Transverse colon (tissue), 4 donors: ENCODE measurements at regions not wholly inside any gene's neighbourhood (a gene's known extent, or its start where the extent isn't known, plus 50 kb on each side); places are given as distances from the start of the nearest gene placed in this dataset.

Experiments used
- DNase-seq: peaks from one replicate; pipeline ENCODE4 v3.0.0-alpha.2; 2019
- H3K27ac ChIP-seq, 4 donors: fragments of 200-600 bp; sonication (generic); 2 replicates each; pipeline ENCODE4 v1.5.1; 2016 to 2018; ENCODE audit warnings: inconsistent platforms in 4 of 4
- H3K27me3 ChIP-seq: fragments of 200-600 bp; sonication (generic); 2 replicates; pipeline ENCODE4 v1.5.1; 2017; ENCODE audit warnings: inconsistent platforms
- H3K36me3 ChIP-seq, 4 donors: fragments of 200-600 bp; sonication (generic); 2 replicates each; pipeline ENCODE4 v1.5.1; 2017 to 2019; ENCODE audit warnings: inconsistent platforms in 4 of 4
- H3K4me1 ChIP-seq, 4 donors: fragments of 200-600 bp; sonication (generic); 2 replicates each; pipeline ENCODE4 v1.5.1; 2017 to 2020; ENCODE audit warnings: inconsistent platforms in 4 of 4
- H3K4me3 ChIP-seq, 4 donors: fragments of 200-600 bp; sonication (generic); 1 replicate in 1 of 4; 2 replicates in 3 of 4; pipeline versions ENCODE4 v1.5.1 to v1.6.1; 2017 to 2019; ENCODE audit warnings: inconsistent platforms in 4 of 4
- H3K9me3 ChIP-seq, 2 donors: fragments of 200-600 bp; sonication (generic); 2 replicates each; pipeline ENCODE4 v1.5.1; 2017 to 2019; ENCODE audit warnings: inconsistent platforms in 2 of 2
- EP300 ChIP-seq: sonication (generic); formaldehyde crosslinking; IDR thresholded peaks from one replicate; pipeline ENCODE4 v1.6.1; 2017; ENCODE audit warnings: antibody characterized with exemption, low read depth
- POLR2A ChIP-seq: fragments of 450-650 bp; IDR thresholded peaks from one replicate; pipeline ENCODE4 v1.6.1; 2016; ENCODE audit warnings: antibody characterized with exemption, mild to moderate bottlenecking, moderate library complexity
- POLR2AphosphoS5 ChIP-seq, 3 donors: sonication (generic); formaldehyde crosslinking; IDR thresholded peaks; one replicate each; pipeline ENCODE4 v1.6.1; 2016; ENCODE audit warnings: antibody characterized with exemption in 3 of 3
- WGBS, 2 donors: methylation state at CpG; one replicate each; pipeline ENCODE4 v1.1.5; 2018; ENCODE audit warnings: low coverage in 1 of 2; 5-methylcytosine and 5-hydroxymethylcytosine counted together
- in situ Hi-C, 4 donors: fragments of 200-750 bp; cut with MboI; loops; one replicate each; pipeline versions ENCODE4 v1.15.0 to v1.15.1; 2017; ENCODE audit warnings: low sequenced_read_pairs in 3 of 4, low pct_ligation_motif_present in 1 of 4, low pct_unique_long_range_greater_than_20kb in 1 of 4
- intact Hi-C: fragments of 100-400 bp; cut with DNase I; formaldehyde crosslinking; loops from one replicate; pipeline ENCODE4 v1.15.1; 2023; ENCODE audit warnings: low total_unique reads
- TF ChIP-seq, protein P1 (sequence below), 5 experiments: fragments of 200-600 bp in 3 of 5; fragments of 450-650 bp in 2 of 5; sonication (generic) in 3 of 5; IDR thresholded peaks; 1 replicate in 2 of 5; 2 replicates in 3 of 5; pipeline ENCODE4 v1.5.1; 2016 to 2017; ENCODE audit warnings: antibody characterized with exemption in 5 of 5, inconsistent platforms in 3 of 5, mild to moderate bottlenecking in 2 of 5, moderate library complexity in 1 of 5

DNA sequence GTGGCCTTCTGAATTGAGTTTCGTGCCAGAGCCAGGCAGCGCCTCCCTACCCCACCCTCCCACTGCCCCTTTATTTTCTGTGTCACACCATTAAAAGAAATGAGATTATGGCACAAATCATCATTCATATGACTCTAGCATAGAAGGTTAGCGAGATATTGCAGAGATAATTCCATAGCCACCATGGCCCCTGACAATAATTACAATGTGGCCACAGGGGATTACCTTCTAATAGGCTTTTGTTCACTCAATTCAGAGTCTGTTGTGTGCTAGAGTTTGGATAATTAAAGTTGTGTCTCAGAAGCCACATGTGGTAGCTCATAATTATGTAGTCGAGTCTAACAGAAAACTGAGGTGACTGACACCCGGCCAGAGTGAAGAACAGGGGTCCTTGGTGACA lies 428.1 kb downstream of the ARHGEF28 start:
- no peak for TF ChIP-seq EP300
- no peaks in the 10 kb centered on the region for H3K36me3 ChIP-seq
- intact Hi-C loops: no loop called here
- H3K27ac ChIP-seq: no peak overlapping the region
- H3K4me3 ChIP-seq: no peak overlapping the region
- no peaks in the 10 kb centered on the region for H3K4me1 ChIP-seq
- in situ Hi-C loops: loop anchor here in 1 of 4 donors (25.0 kb wide), 1 partner anchor 583 kb away; the partner anchor contains the start of gene ENC1
- no peaks in the 10 kb centered on the region for H3K27me3 ChIP-seq
- no peak for DNase-seq
- H3K9me3 ChIP-seq: no peaks in the 10 kb centered on the region
- 40 to 87% methylated on average over 1 to 5 of the region's 5 CpGs for WGBS, 2 donors

DNA sequence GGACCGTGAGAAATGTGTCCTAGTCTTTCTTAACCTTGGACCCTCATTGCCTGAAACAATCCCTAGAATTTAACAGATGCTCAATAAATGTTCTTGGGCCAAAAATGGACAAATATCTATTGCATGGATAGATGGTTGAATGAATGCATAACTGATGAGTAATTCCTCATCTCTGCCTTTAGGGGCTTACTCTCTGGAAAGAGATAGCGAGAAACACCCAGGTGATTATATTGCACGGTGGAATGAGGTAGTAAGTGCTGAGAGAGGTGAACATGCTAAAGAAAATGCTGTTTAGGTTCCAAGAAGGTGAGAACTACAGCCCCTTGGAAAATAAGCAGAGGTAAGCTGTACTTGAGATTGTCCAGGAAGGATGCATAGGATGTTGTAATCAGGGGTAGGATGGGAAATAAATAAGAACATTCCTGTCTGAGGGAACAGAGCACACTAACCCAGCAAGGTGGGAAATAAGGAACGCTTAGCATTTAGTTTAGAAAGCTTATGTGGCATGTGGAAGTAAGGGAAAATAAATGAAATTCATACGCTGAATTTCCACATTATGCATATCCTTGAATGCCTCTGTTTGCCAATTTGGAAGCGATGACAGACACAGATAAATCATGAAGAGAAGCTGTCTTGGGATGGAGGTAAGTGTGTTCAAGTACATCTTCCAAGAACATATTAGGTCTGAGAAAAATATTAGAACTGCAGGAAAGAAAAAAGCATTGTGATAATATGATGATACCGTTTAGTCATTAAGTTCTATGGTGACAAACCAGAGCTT lies 426.6 kb downstream of the ARHGEF28 start:
- no peak for TF ChIP-seq POLR2AphosphoS5 (IDR thresholded peaks at IDR 0.05)
- TF ChIP-seq EP300: no peak
- TF ChIP-seq, protein P1, sequence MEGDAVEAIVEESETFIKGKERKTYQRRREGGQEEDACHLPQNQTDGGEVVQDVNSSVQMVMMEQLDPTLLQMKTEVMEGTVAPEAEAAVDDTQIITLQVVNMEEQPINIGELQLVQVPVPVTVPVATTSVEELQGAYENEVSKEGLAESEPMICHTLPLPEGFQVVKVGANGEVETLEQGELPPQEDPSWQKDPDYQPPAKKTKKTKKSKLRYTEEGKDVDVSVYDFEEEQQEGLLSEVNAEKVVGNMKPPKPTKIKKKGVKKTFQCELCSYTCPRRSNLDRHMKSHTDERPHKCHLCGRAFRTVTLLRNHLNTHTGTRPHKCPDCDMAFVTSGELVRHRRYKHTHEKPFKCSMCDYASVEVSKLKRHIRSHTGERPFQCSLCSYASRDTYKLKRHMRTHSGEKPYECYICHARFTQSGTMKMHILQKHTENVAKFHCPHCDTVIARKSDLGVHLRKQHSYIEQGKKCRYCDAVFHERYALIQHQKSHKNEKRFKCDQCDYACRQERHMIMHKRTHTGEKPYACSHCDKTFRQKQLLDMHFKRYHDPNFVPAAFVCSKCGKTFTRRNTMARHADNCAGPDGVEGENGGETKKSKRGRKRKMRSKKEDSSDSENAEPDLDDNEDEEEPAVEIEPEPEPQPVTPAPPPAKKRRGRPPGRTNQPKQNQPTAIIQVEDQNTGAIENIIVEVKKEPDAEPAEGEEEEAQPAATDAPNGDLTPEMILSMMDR (IDR thresholded peaks at IDR 0.05): no peak
- no peak for TF ChIP-seq POLR2A
- no peak overlapping the region for H3K27ac ChIP-seq
- intact Hi-C loops: no loop called here
- H3K4me3 ChIP-seq: no peak overlapping the region
- H3K9me3 ChIP-seq: no peaks in the 10 kb centered on the region
- H3K4me1 ChIP-seq: no peaks in the 10 kb centered on the region
- H3K27me3 ChIP-seq: no peaks in the 10 kb centered on the region
- WGBS, 2 donors: 74 to 85% methylated on average over 6 to 7 of the region's 7 CpGs
- no peak for DNase-seq
- in situ Hi-C loops: loop anchor here in 1 of 4 donors (25.0 kb wide), 1 partner anchor 585 kb away; the partner anchor contains the start of gene ENC1
- H3K36me3 ChIP-seq: no peaks in the 10 kb centered on the region

GRCh38 chr5:74051076-74051475 lies 425.1 kb downstream of the ARHGEF28 start:
- intact Hi-C loops (no loop called here), in situ Hi-C loops (loop anchor here in 1 of 4 donors (25.0 kb wide), 1 partner anchor 586 kb away; the partner anchor contains the start of gene ENC1)
- Histone ChIP-seq H3K4me3 (no peak overlapping the region), H3K27me3 (no peaks in the 10 kb centered on the region), H3K36me3 (no peaks in the 10 kb centered on the region), H3K27ac (no peak overlapping the region), H3K9me3 (no peaks in the 10 kb centered on the region), H3K4me1 (no peaks in the 10 kb centered on the region)
- 94 to 100% methylated on average over 1 to 2 of the region's 2 CpGs for WGBS, 2 donors
- TF ChIP-seq, protein P1 (IDR thresholded peaks at IDR 0.05): no peak
- TF ChIP-seq POLR2AphosphoS5 (IDR thresholded peaks at IDR 0.05) (no peak), EP300 (no peak), POLR2A (no peak)
- DNase-seq: no peak

DNA sequence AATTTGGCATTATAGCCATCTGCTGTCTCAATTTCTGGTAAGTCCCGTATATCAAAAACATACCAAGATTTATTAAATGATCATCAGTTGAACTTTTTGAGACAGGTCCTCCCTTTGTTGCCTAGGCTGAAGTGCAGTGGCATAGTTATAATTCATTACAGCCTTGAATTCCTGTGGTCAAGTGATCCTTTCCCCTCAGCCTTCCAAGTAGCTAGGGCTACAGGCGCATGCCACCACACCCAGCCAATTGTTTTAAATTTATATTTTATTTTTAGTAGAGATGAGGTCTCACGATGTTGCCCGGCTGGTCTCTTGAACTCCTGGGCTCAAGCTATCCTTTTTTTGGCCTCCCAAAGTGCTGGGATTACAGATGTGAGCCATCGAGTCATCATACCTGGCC lies 418.9 kb downstream of the ARHGEF28 start:
- in situ Hi-C loops: loop anchor here in 3 of 4 donors (10.0 to 25.0 kb wide), 2 partner anchors 592 to 600 kb away; partner anchors contain the start of gene ENC1 (in 3 of the 3)

More for the DNA sequence above, 418.9 kb downstream of the ARHGEF28 start:
- no peak overlapping the region for H3K4me3 ChIP-seq
- TF ChIP-seq, protein P1 (IDR thresholded peaks at IDR 0.05): no peak
- TF ChIP-seq POLR2A (no peak), EP300 (no peak), POLR2AphosphoS5 (IDR thresholded peaks at IDR 0.05) (no peak)
- peaks cover 0 to 5% (median 0%) of the 10 kb centered on the region in 4 donors for H3K4me1 ChIP-seq
- DNase-seq: no peak
- H3K27me3 ChIP-seq: no peaks in the 10 kb centered on the region
- H3K27ac ChIP-seq: no peak overlapping the region
- no peaks in the 10 kb centered on the region for H3K36me3 ChIP-seq
- intact Hi-C loops: no loop called here
- no peaks in the 10 kb centered on the region for H3K9me3 ChIP-seq
- WGBS, 2 donors: 86 to 97% methylated on average over 4 to 5 of the region's 5 CpGs
